Body of pancreas (tissue), 4 donors: ENCODE measurements at regions not wholly inside any gene's neighbourhood (a gene's known extent, or its start where the extent isn't known, plus 50 kb on each side); places are given as distances from the start of the nearest gene placed in this dataset.

ENCODE experiments used
- CTCF ChIP-seq, 7 experiments: fragments of 450-650 bp in 4 of 7; fragments of 200-600 bp in 3 of 7; sonication (generic) in 3 of 7; IDR thresholded peaks; one replicate each; pipeline ENCODE4 v1.5.1; 2016 to 2019; ENCODE audit warnings: antibody characterized with exemption in 7 of 7
- POLR2A ChIP-seq, 3 donors: fragments of 450-650 bp; IDR thresholded peaks; one replicate each; pipeline ENCODE4 v1.6.1; 2016; ENCODE audit warnings: antibody characterized with exemption in 3 of 3, mild to moderate bottlenecking in 2 of 3

GRCh38 chr13:90258129-90258528, 1089.4 kb upstream of the MIR17HG start:
- TF ChIP-seq CTCF (IDR thresholded peaks at IDR 0.05) (no peak), POLR2A (IDR thresholded peaks at IDR 0.05) (no peak)
